GM11168 (cell line): ENCODE measurements at regions not wholly inside any gene's neighbourhood (a gene's known extent, or its start where the extent isn't known, plus 50 kb on each side); places are given as distances from the start of the nearest gene placed in this dataset.

Experiments
- in situ Hi-C: fragments of 300-500 bp; cut with MboI; formaldehyde crosslinking; loops from one replicate; pipeline ENCODE4 v1.12.0; 2022; ENCODE audit warnings: low sequenced_read_pairs; ENCODE audit not compliant: unreplicated experiment

- in situ Hi-C loops = no loop called here
Observed at GRCh38 chr2:228866044-228866443, 405.0 kb downstream of the PID1 start.

GRCh38 chr2:228864131-228864530 lies 407.0 kb downstream of the PID1 start:
- in situ Hi-C loops = no loop called here

GRCh38 chr2:228860601-228861285 lies 410.3 kb downstream of the PID1 start:
- in situ Hi-C loops = no loop called here

- in situ Hi-C loops = no loop called here
Observed at GRCh38 chr2:228853151-228853550, 417.9 kb downstream of the PID1 start.

GRCh38 chr2:228848638-228849037 lies 422.4 kb downstream of the PID1 start:
- in situ Hi-C loops = no loop called here

GRCh38 chr2:228847684-228848083 lies 423.4 kb downstream of the PID1 start:
- in situ Hi-C loops = no loop called here

- in situ Hi-C loops = no loop called here
Observed at GRCh38 chr2:228846161-228846560, 424.9 kb downstream of the PID1 start.

- in situ Hi-C loops = no loop called here
Observed at GRCh38 chr2:228845162-228845925, 425.7 kb downstream of the PID1 start.

- in situ Hi-C loops = no loop called here
Observed at GRCh38 chr2:228841877-228842276, 429.2 kb downstream of the PID1 start.

GRCh38 chr2:228841475-228841874 lies 429.6 kb downstream of the PID1 start:
- in situ Hi-C loops = no loop called here

- in situ Hi-C loops = no loop called here
Observed at GRCh38 chr2:228840743-228841114, 430.4 kb downstream of the PID1 start.

- in situ Hi-C loops = no loop called here
Observed at GRCh38 chr2:228840113-228840742, 430.9 kb downstream of the PID1 start.

GRCh38 chr2:228839421-228839876 lies 431.6 kb downstream of the PID1 start:
- in situ Hi-C loops = no loop called here

- in situ Hi-C loops = no loop called here
Observed at GRCh38 chr2:228838819-228839218, 432.3 kb downstream of the PID1 start.

- in situ Hi-C loops = no loop called here
Observed at GRCh38 chr2:228828397-228828796, 442.7 kb downstream of the PID1 start.

GRCh38 chr2:228827056-228827700 lies 443.9 kb downstream of the PID1 start:
- in situ Hi-C loops = no loop called here

GRCh38 chr2:228819701-228820100 lies 451.4 kb downstream of the PID1 start:
- in situ Hi-C loops = no loop called here

GRCh38 chr2:228802181-228803071 lies 468.7 kb downstream of the PID1 start:
- in situ Hi-C loops = no loop called here

GRCh38 chr2:228801451-228801850 lies 469.6 kb downstream of the PID1 start:
- in situ Hi-C loops = no loop called here

GRCh38 chr2:228799208-228799588 lies 471.9 kb downstream of the PID1 start:
- in situ Hi-C loops = loop anchor here (5.0 kb wide), 1 partner anchor 58 kb away; no protein-coding TSS in a partner anchor
